Mucosa of descending colon (tissue), 3 donors: ENCODE measurements at regions not wholly inside any gene's neighbourhood (a gene's known extent, or its start where the extent isn't known, plus 50 kb on each side); places are given as distances from the start of the nearest gene placed in this dataset.
A peak's percentile ranks its signal among the peaks of the same experiment; 100 is the strongest.

Source experiments
- ATAC-seq: fragments of 200-7000 bp; cut with Tn5 transposase; one replicate; pipeline ENCODE4 v1.9.1; 2020; ENCODE audit warnings: mild to moderate bottlenecking, moderate library complexity
- DNase-seq, 3 donors: peaks; one replicate each; pipeline ENCODE4 v3.0.0-alpha.2; 2020
- H3K36me3 ChIP-seq: fragments of 200-600 bp; one replicate; pipeline ENCODE4 v1.8.0; 2021; ENCODE audit warnings: low read depth, mild to moderate bottlenecking
- H3K4me1 ChIP-seq: fragments of 200-600 bp; one replicate; pipeline ENCODE4 v1.8.0; 2021; ENCODE audit warnings: low read depth, mild to moderate bottlenecking
- H3K4me3 ChIP-seq: fragments of 200-600 bp; one replicate; pipeline ENCODE4 v1.8.0; 2021; ENCODE audit warnings: mild to moderate bottlenecking
- H3K9me3 ChIP-seq: fragments of 200-600 bp; one replicate; pipeline ENCODE4 v1.8.0; 2021; ENCODE audit warnings: mild to moderate bottlenecking
- CTCF ChIP-seq: fragments of 200-600 bp; IDR thresholded peaks from one replicate; pipeline ENCODE4 v1.8.0; 2022; ENCODE audit warnings: antibody characterized with exemption, mild to moderate bottlenecking
- intact Hi-C, 2 donors: fragments of 100-400 bp; cut with DNase I in 1 of 2; cut with micrococcal nuclease in 1 of 2; formaldehyde crosslinking; loops; one replicate each; pipeline versions ENCODE4 v1.11.0 to v1.11.1; 2022; cut with DNase I, micrococcal nuclease
- donor health status: DM: no; HTN: no; CAD: no; lungs with moderate emphysema.
- donor health status: DM: no; HTN: no; CAD: no.
- donor health status: DM: no; HTN: yes; CAD: no.

DNA sequence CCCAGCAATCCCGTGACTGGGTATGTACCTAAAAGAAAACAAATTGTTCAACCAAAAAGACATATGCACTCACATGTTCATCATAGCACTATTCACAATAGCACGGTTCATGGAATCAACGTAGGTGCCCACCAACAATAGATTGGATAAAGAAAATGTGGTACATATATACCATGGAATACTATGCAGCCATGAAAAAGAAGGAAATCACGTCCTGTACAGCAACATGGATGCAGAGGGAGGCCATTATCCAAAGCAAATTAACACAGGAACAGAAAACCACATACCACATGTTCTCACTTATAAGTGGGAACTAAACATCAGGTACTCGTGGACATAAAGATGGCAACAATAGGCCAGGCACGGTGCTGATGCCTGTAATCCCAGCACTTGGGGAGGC, 207.9 kb upstream of the TNP1 start:
- intact Hi-C loops, result loop anchor here in 1 of 2 donors (10.0 kb wide), 1 partner anchor 373 kb away; the partner anchor contains the start of gene IGFBP5
- no peak for TF ChIP-seq CTCF
- Histone ChIP-seq H3K4me1 (no peaks in the 10 kb centered on the region), H3K9me3 (no peaks in the 10 kb centered on the region), H3K36me3 (no peaks in the 10 kb centered on the region), H3K4me3 (no peak overlapping the region)
- ATAC-seq (no peak), DNase-seq (no peak)

- no peak for TF ChIP-seq CTCF
- ATAC-seq (no peak), DNase-seq (no peak)
- H3K4me1 ChIP-seq, result no peaks in the 10 kb centered on the region
- intact Hi-C loops, result loop anchor here in 1 of 2 donors (10.0 kb wide), 1 partner anchor 372 kb away; the partner anchor contains the start of gene IGFBP5
- no peak overlapping the region for H3K4me3 ChIP-seq
- no peaks in the 10 kb centered on the region for H3K36me3 ChIP-seq
- H3K9me3 ChIP-seq, result no peaks in the 10 kb centered on the region
Observed at GRCh38 chr2:217066510-217067270, 206.8 kb upstream of the TNP1 start.

GRCh38 chr2:217065695-217066405, 206.0 kb upstream of the TNP1 start:
- ATAC-seq (peak; percentile 40), DNase-seq (no peak)
- TF ChIP-seq CTCF, result no peak
- H3K36me3 ChIP-seq, result no peaks in the 10 kb centered on the region
- H3K4me1 ChIP-seq, result no peaks in the 10 kb centered on the region
- intact Hi-C loops, result loop anchor here in 1 of 2 donors (10.0 kb wide), 1 partner anchor 371 kb away; the partner anchor contains the start of gene IGFBP5
- no peaks in the 10 kb centered on the region for H3K9me3 ChIP-seq
- no peak overlapping the region for H3K4me3 ChIP-seq

DNA sequence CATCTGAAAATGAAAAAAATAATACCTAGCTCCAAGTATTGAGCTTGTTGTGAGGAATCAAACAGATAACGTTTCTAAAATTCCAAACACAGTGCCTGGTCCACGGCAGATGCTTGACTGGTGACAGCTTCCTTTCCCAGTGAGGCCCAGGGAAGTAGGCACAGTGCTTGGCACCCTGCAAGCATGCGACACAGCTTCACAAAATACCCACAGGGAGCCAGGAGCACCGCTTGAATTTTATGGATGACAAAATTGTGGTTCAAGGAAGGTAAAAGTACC, 205.1 kb upstream of the TNP1 start:
- no peak for TF ChIP-seq CTCF
- Histone ChIP-seq H3K4me1 (no peaks in the 10 kb centered on the region), H3K36me3 (no peaks in the 10 kb centered on the region), H3K9me3 (no peaks in the 10 kb centered on the region), H3K4me3 (no peak overlapping the region)
- ATAC-seq (no peak), DNase-seq (no peak)
- intact Hi-C loops, result loop anchor here in 1 of 2 donors (10.0 kb wide), 1 partner anchor 370 kb away; the partner anchor contains the start of gene IGFBP5

DNA sequence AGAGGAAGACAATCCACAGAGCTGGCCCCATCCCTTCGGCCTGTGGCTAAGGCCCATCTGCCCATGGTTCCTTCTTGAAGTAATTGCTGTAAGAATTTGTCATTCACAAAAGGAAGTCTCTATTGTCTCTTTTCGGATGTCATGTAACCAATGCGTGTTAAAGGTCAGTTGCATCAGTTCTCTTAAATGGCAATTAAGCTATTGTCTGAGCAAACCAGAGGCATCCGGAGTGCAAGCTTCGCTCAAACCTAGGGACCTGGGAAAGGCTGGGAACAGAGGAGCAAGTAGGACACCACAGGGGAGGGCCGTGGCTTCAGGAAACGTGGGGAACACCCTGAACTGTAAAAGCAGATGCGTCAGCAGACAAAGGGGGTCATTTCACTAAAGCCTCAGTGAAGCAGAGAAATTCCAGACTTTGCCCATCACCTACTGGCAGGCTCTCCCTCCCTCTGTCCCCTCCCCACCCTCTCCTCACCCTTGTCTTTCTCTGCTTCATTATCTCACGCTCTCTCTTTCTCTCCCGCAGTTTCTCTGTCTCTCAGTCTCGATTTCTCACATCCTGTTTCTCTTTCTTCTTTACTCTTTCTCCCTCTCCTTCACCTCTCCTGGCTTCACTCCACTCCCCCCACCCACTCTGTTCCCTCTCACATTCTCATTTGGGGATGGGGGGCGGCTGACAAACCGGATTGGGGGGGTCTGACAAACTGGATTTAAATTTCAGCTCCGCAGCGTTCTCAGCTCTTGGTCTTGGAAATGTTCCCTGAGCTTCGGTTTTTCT, 204.6 kb upstream of the TNP1 start:
- ATAC-seq (no peak), DNase-seq (no peak)
- Histone ChIP-seq H3K36me3 (no peaks in the 10 kb centered on the region), H3K4me1 (no peaks in the 10 kb centered on the region), H3K4me3 (no peak overlapping the region), H3K9me3 (no peaks in the 10 kb centered on the region)
- TF ChIP-seq CTCF, result no peak
- intact Hi-C loops, result loop anchor here in 1 of 2 donors (10.0 kb wide), 1 partner anchor 370 kb away; the partner anchor contains the start of gene IGFBP5
